Hepatocyte (in vitro differentiated cells): ENCODE measurements at regions not wholly inside any gene's neighbourhood (a gene's known extent, or its start where the extent isn't known, plus 50 kb on each side); places are given as distances from the start of the nearest gene placed in this dataset.
"Not testable (repeated sequence)": the region's sequence is repeated elsewhere in the genome, so short reads cannot be mapped to it uniquely, and the experiment has no call there.

ENCODE experiments used
- DNase-seq: peaks from one replicate; pipeline ENCODE4 v3.0.0-alpha.2; 2016; ENCODE audit warnings: low spot score
- H2AFZ ChIP-seq: fragments of 200-600 bp; sonication (generic); 2 replicates; pipeline ENCODE4 v1.6.0; 2016; ENCODE audit warnings: antibody characterized with exemption, mild to moderate bottlenecking
- H3K27ac ChIP-seq: fragments of 200-600 bp; sonication (generic); 2 replicates; pipeline ENCODE4 v1.5.1; 2016; ENCODE audit warnings: mild to moderate bottlenecking
- H3K27me3 ChIP-seq: fragments of 200-600 bp; sonication (generic); 2 replicates; pipeline ENCODE4 v1.6.1; 2016
- H3K36me3 ChIP-seq: fragments of 200-600 bp; sonication (generic); replicated peaks from 2 replicates; pipeline ENCODE4 v1.5.1; 2016; ENCODE audit warnings: low read depth; ENCODE audit not compliant: insufficient read depth
- H3K4me1 ChIP-seq: fragments of 200-600 bp; sonication (generic); 2 replicates; pipeline ENCODE4 v1.5.1; 2016; ENCODE audit warnings: mild to moderate bottlenecking, moderate library complexity; ENCODE audit not compliant: insufficient read depth
- H3K4me2 ChIP-seq: fragments of 200-600 bp; sonication (generic); 2 replicates; pipeline ENCODE4 v1.6.0; 2016
- H3K4me3 ChIP-seq: fragments of 200-600 bp; sonication (generic); 2 replicates; pipeline ENCODE4 v1.5.1; 2016; ENCODE audit warnings: mild to moderate bottlenecking
- H3K79me2 ChIP-seq: fragments of 200-600 bp; sonication (generic); 2 replicates; pipeline ENCODE4 v1.6.0; 2017; ENCODE audit warnings: mild to moderate bottlenecking
- H3K9me2 ChIP-seq: fragments of 200-600 bp; sonication (generic); replicated peaks from 2 replicates; pipeline ENCODE4 v1.6.0; 2017; ENCODE audit warnings: mild to moderate bottlenecking; ENCODE audit not compliant: insufficient read depth
- H3K9me3 ChIP-seq: fragments of 200-600 bp; sonication (generic); 2 replicates; pipeline ENCODE4 v1.5.1; 2016; ENCODE audit warnings: low read depth, mild to moderate bottlenecking
- H4K20me1 ChIP-seq: fragments of 200-600 bp; sonication (generic); 2 replicates; pipeline ENCODE4 v1.6.0; 2016; ENCODE audit warnings: mild to moderate bottlenecking; ENCODE audit not compliant: insufficient read depth, poor library complexity, severe bottlenecking
- EZH2 ChIP-seq: fragments of 200-600 bp; sonication (generic); IDR thresholded peaks from 2 replicates; pipeline ENCODE4 v1.6.1; 2016; ENCODE audit warnings: antibody characterized with exemption, mild to moderate bottlenecking, borderline replicate concordance
- EZH2phosphoT487 ChIP-seq: fragments of 200-600 bp; sonication (generic); IDR thresholded peaks from one replicate; pipeline ENCODE4 v1.6.1; 2018; ENCODE audit warnings: antibody characterized with exemption, mild to moderate bottlenecking, low read depth, moderate library complexity; ENCODE audit not compliant: unreplicated experiment, severe bottlenecking
- WGBS: methylation state at CpG from one replicate; pipeline ENCODE4 v1.1.6; 2016; ENCODE audit warnings: low lambda C conversion rate; ENCODE audit errors: missing lambda C conversion rate; 5-methylcytosine and 5-hydroxymethylcytosine counted together
- TF ChIP-seq, protein P1 (sequence below): fragments of 200-600 bp; sonication (generic); IDR thresholded peaks from 2 replicates; pipeline ENCODE4 v1.5.1; 2016; ENCODE audit warnings: antibody characterized with exemption, mild to moderate bottlenecking; ENCODE audit not compliant: poor library complexity

GRCh38 chr7:91405092-91405788, 141.0 kb downstream of the FZD1 start:
- TF ChIP-seq EZH2 = no peak
- TF ChIP-seq, protein P1, sequence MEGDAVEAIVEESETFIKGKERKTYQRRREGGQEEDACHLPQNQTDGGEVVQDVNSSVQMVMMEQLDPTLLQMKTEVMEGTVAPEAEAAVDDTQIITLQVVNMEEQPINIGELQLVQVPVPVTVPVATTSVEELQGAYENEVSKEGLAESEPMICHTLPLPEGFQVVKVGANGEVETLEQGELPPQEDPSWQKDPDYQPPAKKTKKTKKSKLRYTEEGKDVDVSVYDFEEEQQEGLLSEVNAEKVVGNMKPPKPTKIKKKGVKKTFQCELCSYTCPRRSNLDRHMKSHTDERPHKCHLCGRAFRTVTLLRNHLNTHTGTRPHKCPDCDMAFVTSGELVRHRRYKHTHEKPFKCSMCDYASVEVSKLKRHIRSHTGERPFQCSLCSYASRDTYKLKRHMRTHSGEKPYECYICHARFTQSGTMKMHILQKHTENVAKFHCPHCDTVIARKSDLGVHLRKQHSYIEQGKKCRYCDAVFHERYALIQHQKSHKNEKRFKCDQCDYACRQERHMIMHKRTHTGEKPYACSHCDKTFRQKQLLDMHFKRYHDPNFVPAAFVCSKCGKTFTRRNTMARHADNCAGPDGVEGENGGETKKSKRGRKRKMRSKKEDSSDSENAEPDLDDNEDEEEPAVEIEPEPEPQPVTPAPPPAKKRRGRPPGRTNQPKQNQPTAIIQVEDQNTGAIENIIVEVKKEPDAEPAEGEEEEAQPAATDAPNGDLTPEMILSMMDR = no peak
- no peak for TF ChIP-seq EZH2phosphoT487
- Histone ChIP-seq H3K9me2 (no peaks in the 10 kb centered on the region), H3K4me1 (no peaks in the 10 kb centered on the region), H3K27ac (no peak overlapping the region), H3K9me3 (no peaks in the 10 kb centered on the region), H3K79me2 (no peaks in the 10 kb centered on the region), H3K27me3 (no peaks in the 10 kb centered on the region), H3K36me3 (no peaks in the 10 kb centered on the region), H2AFZ (no peak overlapping the region), H3K4me2 (no peak overlapping the region), H4K20me1 (no peaks in the 10 kb centered on the region), H3K4me3 (no peak overlapping the region)
- WGBS = 97% methylated on average over 3 of the region's 3 CpGs
- DNase-seq = no peak

DNA sequence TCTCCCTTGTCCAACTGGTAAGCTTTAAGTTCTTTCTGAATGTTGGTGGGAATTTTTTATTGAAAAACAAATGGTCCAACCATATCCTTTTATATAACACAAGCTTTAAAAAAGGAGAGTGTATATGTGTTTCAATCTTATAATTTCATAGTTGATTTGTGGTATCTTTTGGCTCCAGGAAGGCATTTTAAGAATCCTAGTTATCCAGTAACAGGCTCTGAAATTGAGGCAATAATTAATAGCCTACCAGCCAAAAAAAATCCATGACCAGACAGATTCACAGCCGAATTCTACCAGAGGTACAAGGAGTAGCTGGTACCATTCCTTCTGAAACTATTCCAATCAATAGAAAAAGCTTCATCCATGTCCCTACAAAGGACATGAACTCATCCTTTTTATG, 141.6 kb downstream of the FZD1 start:
- not testable (repeated sequence) for H3K4me1 ChIP-seq, H3K36me3 ChIP-seq, H4K20me1 ChIP-seq, H3K27me3 ChIP-seq, H3K79me2 ChIP-seq, H3K27ac ChIP-seq, H3K4me3 ChIP-seq, H3K9me2 ChIP-seq, H3K4me2 ChIP-seq, H2AFZ ChIP-seq, H3K9me3 ChIP-seq, DNase-seq
- 96% methylated on average over 1 of the region's 1 CpG for WGBS

GRCh38 chr7:91407942-91408341, 143.7 kb downstream of the FZD1 start:
- Histone ChIP-seq H3K4me1 (no peaks in the 10 kb centered on the region), H3K9me2 (no peaks in the 10 kb centered on the region), H3K27ac (no peak overlapping the region), H3K36me3 (no peaks in the 10 kb centered on the region), H2AFZ (no peak overlapping the region), H3K79me2 (no peaks in the 10 kb centered on the region), H3K27me3 (no peaks in the 10 kb centered on the region), H3K4me2 (no peak overlapping the region), H4K20me1 (no peaks in the 10 kb centered on the region), H3K4me3 (no peak overlapping the region), H3K9me3 (no peaks in the 10 kb centered on the region)
- WGBS = 59% methylated on average over 1 of the region's 1 CpG
- TF ChIP-seq, protein P1 = no peak
- TF ChIP-seq EZH2 = no peak
- no peak for TF ChIP-seq EZH2phosphoT487
- DNase-seq = no peak

GRCh38 chr7:91408388-91409154, 144.3 kb downstream of the FZD1 start:
- Histone ChIP-seq H4K20me1 (no peaks in the 10 kb centered on the region), H3K36me3 (no peaks in the 10 kb centered on the region), H3K9me3 (no peaks in the 10 kb centered on the region), H3K27ac (no peak overlapping the region), H3K4me2 (no peak overlapping the region), H2AFZ (no peak overlapping the region), H3K4me1 (no peaks in the 10 kb centered on the region), H3K27me3 (no peaks in the 10 kb centered on the region), H3K9me2 (no peaks in the 10 kb centered on the region), H3K4me3 (no peak overlapping the region), H3K79me2 (no peaks in the 10 kb centered on the region)
- no peak for DNase-seq
- 84% methylated on average over 5 of the region's 5 CpGs for WGBS
- TF ChIP-seq EZH2phosphoT487 = no peak
- TF ChIP-seq, protein P1 = no peak
- no peak for TF ChIP-seq EZH2
